SU-DHL-6 (cell line): ENCODE measurements at regions not wholly inside any gene's neighbourhood (a gene's known extent, or its start where the extent isn't known, plus 50 kb on each side); places are given as distances from the start of the nearest gene placed in this dataset.

Source experiments
- EZH2phosphoT487 ChIP-seq: fragments of 200-600 bp; sonication (generic), shearing (Covaris generic); conservative IDR thresholded peaks from 2 replicates; pipeline ENCODE4 v1.6.1; 2018; ENCODE audit warnings: mild to moderate bottlenecking, antibody characterized with exemption, low read length, moderate library complexity, mixed read lengths
- TF ChIP-seq, protein P1 (sequence below): fragments of 200-600 bp; sonication (generic); IDR thresholded peaks from one replicate; pipeline ENCODE4 v1.5.1; 2017; ENCODE audit warnings: antibody characterized with exemption, mild to moderate bottlenecking, low read length, moderate library complexity; ENCODE audit not compliant: insufficient read depth, poor library complexity, severe bottlenecking

DNA sequence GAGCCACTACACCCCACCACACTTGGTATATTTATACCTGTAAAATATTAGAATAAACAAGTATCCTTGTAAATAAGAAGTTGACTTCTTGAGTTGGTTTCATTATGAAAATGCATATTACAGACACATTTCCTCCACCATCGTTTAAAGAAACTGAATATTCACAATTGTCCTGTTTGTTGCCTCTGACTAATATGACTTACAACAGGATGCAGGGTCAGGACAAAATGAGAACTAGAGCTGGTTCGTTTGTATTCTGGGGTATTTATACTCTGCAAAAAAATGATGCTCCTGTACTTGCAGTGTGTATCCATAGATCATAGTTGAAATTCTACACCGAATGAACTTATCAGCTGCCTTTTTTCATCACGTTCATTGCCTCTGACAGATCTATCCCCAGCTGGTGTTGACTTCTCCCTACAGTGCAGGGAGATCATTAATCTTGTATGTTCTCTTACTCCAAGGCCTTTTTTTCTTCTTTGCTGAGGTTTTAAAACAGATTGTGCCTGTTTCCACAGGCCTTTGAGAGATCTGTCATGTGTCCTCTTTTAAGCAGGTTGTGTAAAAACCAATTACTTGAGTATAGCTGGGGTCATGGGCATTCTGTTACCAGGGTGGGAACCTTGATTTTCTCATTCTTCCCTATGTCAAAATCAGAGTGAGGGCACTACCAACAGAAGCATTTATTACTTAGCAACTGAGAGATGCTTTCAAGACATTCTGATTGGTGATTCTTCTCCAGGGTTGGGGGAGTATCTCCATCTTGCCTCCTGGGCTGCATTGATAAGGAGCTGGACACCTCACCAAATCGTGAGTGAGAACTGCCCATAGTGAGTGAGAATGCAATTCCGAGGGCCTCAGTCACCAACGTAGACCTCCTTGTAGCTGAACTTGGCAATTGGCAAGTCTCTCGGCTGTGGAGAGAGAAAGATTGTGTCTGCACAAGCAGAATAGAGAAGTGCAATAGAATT is 78.8 kb upstream of the CD83 start:
- TF ChIP-seq, protein P1, sequence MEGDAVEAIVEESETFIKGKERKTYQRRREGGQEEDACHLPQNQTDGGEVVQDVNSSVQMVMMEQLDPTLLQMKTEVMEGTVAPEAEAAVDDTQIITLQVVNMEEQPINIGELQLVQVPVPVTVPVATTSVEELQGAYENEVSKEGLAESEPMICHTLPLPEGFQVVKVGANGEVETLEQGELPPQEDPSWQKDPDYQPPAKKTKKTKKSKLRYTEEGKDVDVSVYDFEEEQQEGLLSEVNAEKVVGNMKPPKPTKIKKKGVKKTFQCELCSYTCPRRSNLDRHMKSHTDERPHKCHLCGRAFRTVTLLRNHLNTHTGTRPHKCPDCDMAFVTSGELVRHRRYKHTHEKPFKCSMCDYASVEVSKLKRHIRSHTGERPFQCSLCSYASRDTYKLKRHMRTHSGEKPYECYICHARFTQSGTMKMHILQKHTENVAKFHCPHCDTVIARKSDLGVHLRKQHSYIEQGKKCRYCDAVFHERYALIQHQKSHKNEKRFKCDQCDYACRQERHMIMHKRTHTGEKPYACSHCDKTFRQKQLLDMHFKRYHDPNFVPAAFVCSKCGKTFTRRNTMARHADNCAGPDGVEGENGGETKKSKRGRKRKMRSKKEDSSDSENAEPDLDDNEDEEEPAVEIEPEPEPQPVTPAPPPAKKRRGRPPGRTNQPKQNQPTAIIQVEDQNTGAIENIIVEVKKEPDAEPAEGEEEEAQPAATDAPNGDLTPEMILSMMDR = no peak
- no peak for TF ChIP-seq EZH2phosphoT487
